RWPE2 (cell line): ENCODE measurements at regions not wholly inside any gene's neighbourhood (a gene's known extent, or its start where the extent isn't known, plus 50 kb on each side); places are given as distances from the start of the nearest gene placed in this dataset.

Experiments used
- ATAC-seq: fragments of 200-7000 bp; cut with Tn5 transposase; 3 replicates; pipeline ENCODE4 v1.9.1; 2021; ENCODE audit warnings: low read depth
- DNase-seq: peaks from one replicate; pipeline ENCODE4 v3.0.0-alpha.2; 2020; ENCODE audit warnings: low spot score
- H3K27ac ChIP-seq: fragments of 450-650 bp; 2 replicates; pipeline ENCODE4 v1.5.1; 2017; ENCODE audit warnings: mild to moderate bottlenecking; ENCODE audit not compliant: poor library complexity, severe bottlenecking
- H3K27me3 ChIP-seq: fragments of 250-450 bp; sonication (Bioruptor Pico); 2 replicates; pipeline ENCODE4 v1.5.1; 2021; ENCODE audit warnings: mild to moderate bottlenecking, moderate library complexity; ENCODE audit not compliant: insufficient read depth, poor library complexity, severe bottlenecking
- H3K36me3 ChIP-seq: fragments of 250-450 bp; sonication (Bioruptor Pico); 2 replicates; pipeline ENCODE4 v1.5.1; 2020; ENCODE audit warnings: low read depth, mild to moderate bottlenecking, moderate library complexity
- H3K4me1 ChIP-seq: fragments of 250-450 bp; sonication (Bioruptor Pico); 2 replicates; pipeline ENCODE4 v1.5.1; 2021; ENCODE audit warnings: mild to moderate bottlenecking, moderate library complexity; ENCODE audit not compliant: insufficient read depth, poor library complexity, severe bottlenecking
- H3K4me3 ChIP-seq: fragments of 250-450 bp; sonication (Bioruptor Pico); 2 replicates; pipeline ENCODE4 v1.5.1; 2021; ENCODE audit warnings: mild to moderate bottlenecking, moderate library complexity; ENCODE audit not compliant: severe bottlenecking
- H3K9me3 ChIP-seq: fragments of 250-450 bp; sonication (Bioruptor Pico); 2 replicates; pipeline ENCODE4 v1.5.1; 2021; ENCODE audit warnings: mild to moderate bottlenecking, moderate library complexity; ENCODE audit not compliant: severe bottlenecking
- TF ChIP-seq, protein P1 (sequence below): fragments of 450-650 bp; IDR thresholded peaks from one replicate; pipeline ENCODE4 v1.5.1; 2017; ENCODE audit warnings: mild to moderate bottlenecking, moderate library complexity; ENCODE audit not compliant: poor library complexity, severe bottlenecking

DNA sequence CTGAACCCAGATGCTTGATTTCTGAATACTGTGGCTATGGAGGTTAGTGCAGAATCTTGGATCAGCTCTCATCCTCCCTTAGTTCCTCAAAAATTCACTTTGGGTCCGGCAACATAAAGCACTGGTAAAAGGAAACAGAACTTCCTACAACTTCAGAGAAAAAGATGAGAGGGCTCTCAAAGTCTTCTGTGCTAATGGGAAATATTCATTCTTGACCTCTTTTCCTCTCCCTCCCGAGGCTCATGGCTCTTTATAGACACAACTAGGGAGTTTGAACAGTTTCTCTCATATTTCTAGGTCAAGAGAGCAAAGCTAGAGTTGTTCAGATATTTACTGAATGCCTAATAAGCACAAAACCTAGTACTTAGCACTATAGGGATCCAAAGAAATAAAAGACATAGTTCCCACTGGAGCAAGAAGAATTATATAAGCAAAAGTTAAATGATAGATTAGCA, 124.1 kb upstream of the TCF21 start:
- H3K27me3 ChIP-seq, result no peaks in the 10 kb centered on the region
- H3K36me3 ChIP-seq, result no peaks in the 10 kb centered on the region
- H3K4me1 ChIP-seq, result peaks cover 27% of the 10 kb centered on the region
- TF ChIP-seq, protein P1, sequence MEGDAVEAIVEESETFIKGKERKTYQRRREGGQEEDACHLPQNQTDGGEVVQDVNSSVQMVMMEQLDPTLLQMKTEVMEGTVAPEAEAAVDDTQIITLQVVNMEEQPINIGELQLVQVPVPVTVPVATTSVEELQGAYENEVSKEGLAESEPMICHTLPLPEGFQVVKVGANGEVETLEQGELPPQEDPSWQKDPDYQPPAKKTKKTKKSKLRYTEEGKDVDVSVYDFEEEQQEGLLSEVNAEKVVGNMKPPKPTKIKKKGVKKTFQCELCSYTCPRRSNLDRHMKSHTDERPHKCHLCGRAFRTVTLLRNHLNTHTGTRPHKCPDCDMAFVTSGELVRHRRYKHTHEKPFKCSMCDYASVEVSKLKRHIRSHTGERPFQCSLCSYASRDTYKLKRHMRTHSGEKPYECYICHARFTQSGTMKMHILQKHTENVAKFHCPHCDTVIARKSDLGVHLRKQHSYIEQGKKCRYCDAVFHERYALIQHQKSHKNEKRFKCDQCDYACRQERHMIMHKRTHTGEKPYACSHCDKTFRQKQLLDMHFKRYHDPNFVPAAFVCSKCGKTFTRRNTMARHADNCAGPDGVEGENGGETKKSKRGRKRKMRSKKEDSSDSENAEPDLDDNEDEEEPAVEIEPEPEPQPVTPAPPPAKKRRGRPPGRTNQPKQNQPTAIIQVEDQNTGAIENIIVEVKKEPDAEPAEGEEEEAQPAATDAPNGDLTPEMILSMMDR, result no peak
- no peaks in the 10 kb centered on the region for H3K9me3 ChIP-seq
- no peak overlapping the region for H3K4me3 ChIP-seq
- ATAC-seq (no peak), DNase-seq (no peak)
- no peak overlapping the region for H3K27ac ChIP-seq

- TF ChIP-seq, protein P1, result no peak
- Histone ChIP-seq H3K9me3 (no peaks in the 10 kb centered on the region), H3K27me3 (no peaks in the 10 kb centered on the region), H3K36me3 (no peaks in the 10 kb centered on the region), H3K4me1 (peaks cover 26% of the 10 kb centered on the region), H3K4me3 (no peak overlapping the region), H3K27ac (peak overlapping the region; percentile 67)
- no peak for ATAC-seq
- no peak for DNase-seq
Measured at GRCh38 chr6:133767357-133767970, 121.4 kb upstream of the TCF21 start.

GRCh38 chr6:133768656-133769295, 120.1 kb upstream of the TCF21 start:
- TF ChIP-seq, protein P1, result no peak
- no peaks in the 10 kb centered on the region for H3K36me3 ChIP-seq
- no peak overlapping the region for H3K4me3 ChIP-seq
- DNase-seq (no peak), ATAC-seq (peak; percentile 99)
- H3K4me1 ChIP-seq, result peaks cover 26% of the 10 kb centered on the region
- no peaks in the 10 kb centered on the region for H3K27me3 ChIP-seq
- peak overlapping the region; percentile 67 for H3K27ac ChIP-seq
- no peaks in the 10 kb centered on the region for H3K9me3 ChIP-seq

DNA sequence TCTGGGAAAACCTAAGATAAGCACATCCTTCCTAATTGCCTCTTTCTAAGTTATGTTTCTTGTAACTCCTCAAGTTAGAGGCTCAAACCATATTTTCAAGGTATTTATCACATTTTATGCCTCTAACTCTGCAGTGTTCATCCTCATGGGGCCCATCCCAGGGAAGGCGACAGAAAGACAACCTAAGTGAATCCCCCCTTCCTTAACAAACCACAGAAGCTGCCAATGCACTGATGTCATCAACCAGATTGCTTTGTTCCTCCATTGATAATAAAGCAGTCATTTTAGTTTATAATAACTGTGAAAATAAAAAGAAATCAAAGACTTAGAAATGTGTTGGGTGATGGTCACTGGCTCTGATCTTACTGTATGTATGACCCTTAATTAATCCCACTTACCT, 119.5 kb upstream of the TCF21 start:
- no peaks in the 10 kb centered on the region for H3K36me3 ChIP-seq
- ATAC-seq (no peak), DNase-seq (no peak)
- no peaks in the 10 kb centered on the region for H3K27me3 ChIP-seq
- peaks cover 27% of the 10 kb centered on the region for H3K4me1 ChIP-seq
- TF ChIP-seq, protein P1, result no peak
- H3K4me3 ChIP-seq, result no peak overlapping the region
- peak overlapping the region; percentile 67 for H3K27ac ChIP-seq
- H3K9me3 ChIP-seq, result no peaks in the 10 kb centered on the region

DNA sequence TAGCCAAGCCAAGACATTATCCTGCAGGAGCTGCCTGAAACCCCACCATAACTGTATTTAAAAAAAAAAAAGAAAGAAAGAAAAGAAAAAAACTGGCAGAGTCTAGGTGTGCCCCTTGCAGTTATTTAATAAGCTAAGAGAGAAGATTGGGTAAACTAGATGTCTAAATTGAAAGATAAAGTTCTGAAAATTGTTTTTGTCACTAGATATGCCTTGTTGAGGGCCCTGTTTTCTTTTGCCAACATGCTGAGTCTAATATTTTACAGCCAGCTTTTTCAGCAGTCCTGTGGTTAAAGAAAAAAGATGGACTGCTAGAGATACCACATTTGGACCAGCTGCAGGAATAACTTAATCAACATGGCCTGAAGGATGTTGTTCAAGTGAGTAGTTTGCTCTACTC, 116.3 kb upstream of the TCF21 start:
- H3K4me3 ChIP-seq, result no peak overlapping the region
- no peaks in the 10 kb centered on the region for H3K9me3 ChIP-seq
- no peaks in the 10 kb centered on the region for H3K36me3 ChIP-seq
- ATAC-seq, result no peak
- TF ChIP-seq, protein P1, result no peak
- no peaks in the 10 kb centered on the region for H3K27me3 ChIP-seq
- H3K27ac ChIP-seq, result no peak overlapping the region
- no peak for DNase-seq
- H3K4me1 ChIP-seq, result peaks cover 29% of the 10 kb centered on the region
